Tibial nerve (tissue), 4 donors: ENCODE measurements at regions not wholly inside any gene's neighbourhood (a gene's known extent, or its start where the extent isn't known, plus 50 kb on each side); places are given as distances from the start of the nearest gene placed in this dataset.

Experiments used
- EP300 ChIP-seq, 2 donors: sonication (generic); formaldehyde crosslinking; IDR thresholded peaks; one replicate each; pipeline ENCODE4 v1.6.1; 2017; ENCODE audit warnings: antibody characterized with exemption in 2 of 2, mild to moderate bottlenecking in 1 of 2
- POLR2A ChIP-seq, 2 donors: fragments of 450-650 bp; IDR thresholded peaks; one replicate each; pipeline ENCODE4 v1.6.1; 2017; ENCODE audit warnings: antibody characterized with exemption in 2 of 2, mild to moderate bottlenecking in 2 of 2, moderate library complexity in 2 of 2
- TF ChIP-seq, protein P1 (sequence below), 5 experiments: fragments of 200-600 bp in 3 of 5; fragments of 450-650 bp in 2 of 5; sonication (generic) in 3 of 5; IDR thresholded peaks; one replicate each; pipeline ENCODE4 v1.5.1; 2016 to 2019; ENCODE audit warnings: antibody characterized with exemption in 5 of 5, mild to moderate bottlenecking in 3 of 5, moderate library complexity in 2 of 5

GRCh38 chr2:207257251-207258250, 91.8 kb upstream of the KLF7 start:
- TF ChIP-seq, protein P1, sequence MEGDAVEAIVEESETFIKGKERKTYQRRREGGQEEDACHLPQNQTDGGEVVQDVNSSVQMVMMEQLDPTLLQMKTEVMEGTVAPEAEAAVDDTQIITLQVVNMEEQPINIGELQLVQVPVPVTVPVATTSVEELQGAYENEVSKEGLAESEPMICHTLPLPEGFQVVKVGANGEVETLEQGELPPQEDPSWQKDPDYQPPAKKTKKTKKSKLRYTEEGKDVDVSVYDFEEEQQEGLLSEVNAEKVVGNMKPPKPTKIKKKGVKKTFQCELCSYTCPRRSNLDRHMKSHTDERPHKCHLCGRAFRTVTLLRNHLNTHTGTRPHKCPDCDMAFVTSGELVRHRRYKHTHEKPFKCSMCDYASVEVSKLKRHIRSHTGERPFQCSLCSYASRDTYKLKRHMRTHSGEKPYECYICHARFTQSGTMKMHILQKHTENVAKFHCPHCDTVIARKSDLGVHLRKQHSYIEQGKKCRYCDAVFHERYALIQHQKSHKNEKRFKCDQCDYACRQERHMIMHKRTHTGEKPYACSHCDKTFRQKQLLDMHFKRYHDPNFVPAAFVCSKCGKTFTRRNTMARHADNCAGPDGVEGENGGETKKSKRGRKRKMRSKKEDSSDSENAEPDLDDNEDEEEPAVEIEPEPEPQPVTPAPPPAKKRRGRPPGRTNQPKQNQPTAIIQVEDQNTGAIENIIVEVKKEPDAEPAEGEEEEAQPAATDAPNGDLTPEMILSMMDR (IDR thresholded peaks at IDR 0.05) = no peak
- no peak for TF ChIP-seq POLR2A (IDR thresholded peaks at IDR 0.05)
- TF ChIP-seq EP300 (IDR thresholded peaks at IDR 0.05) = no peak
